Mesodermal cell (in vitro differentiated cells): ENCODE measurements at regions not wholly inside any gene's neighbourhood (a gene's known extent, or its start where the extent isn't known, plus 50 kb on each side); places are given as distances from the start of the nearest gene placed in this dataset.

Source experiments
- H3K27ac ChIP-seq: 2 replicates; pipeline ENCODE4 v1.7.0; 2013; ENCODE audit warnings: mild to moderate bottlenecking, low read depth, low read length, moderate library complexity; ENCODE audit not compliant: severe bottlenecking
- H3K36me3 ChIP-seq: 2 replicates; pipeline ENCODE4 v1.7.1; 2013; ENCODE audit warnings: mild to moderate bottlenecking, low read length, moderate library complexity; ENCODE audit not compliant: control insufficient read depth, insufficient read depth
- H3K4me1 ChIP-seq: one replicate; pipeline ENCODE4 v1.7.1; 2013; ENCODE audit warnings: mild to moderate bottlenecking, low read length; ENCODE audit not compliant: insufficient read depth, control insufficient read depth, poor library complexity, severe bottlenecking
- H3K4me3 ChIP-seq: 2 replicates; pipeline ENCODE4 v1.7.0; 2013; ENCODE audit warnings: low read length, control low read depth, mild to moderate bottlenecking; ENCODE audit not compliant: insufficient read depth, poor library complexity, severe bottlenecking; ENCODE audit errors: extremely low read depth
- H3K9me3 ChIP-seq: 2 replicates; pipeline ENCODE4 v1.7.1; 2013; ENCODE audit warnings: mild to moderate bottlenecking, low read length, moderate library complexity; ENCODE audit not compliant: control insufficient read depth
- WGBS, 2 experiments: methylation state at CpG; one replicate each; pipeline ENCODE4 v1.1.5; 2013; ENCODE audit warnings: missing lambda C conversion rate in 2 of 2; ENCODE audit not compliant: insufficient coverage in 2 of 2; 5-methylcytosine and 5-hydroxymethylcytosine counted together

DNA sequence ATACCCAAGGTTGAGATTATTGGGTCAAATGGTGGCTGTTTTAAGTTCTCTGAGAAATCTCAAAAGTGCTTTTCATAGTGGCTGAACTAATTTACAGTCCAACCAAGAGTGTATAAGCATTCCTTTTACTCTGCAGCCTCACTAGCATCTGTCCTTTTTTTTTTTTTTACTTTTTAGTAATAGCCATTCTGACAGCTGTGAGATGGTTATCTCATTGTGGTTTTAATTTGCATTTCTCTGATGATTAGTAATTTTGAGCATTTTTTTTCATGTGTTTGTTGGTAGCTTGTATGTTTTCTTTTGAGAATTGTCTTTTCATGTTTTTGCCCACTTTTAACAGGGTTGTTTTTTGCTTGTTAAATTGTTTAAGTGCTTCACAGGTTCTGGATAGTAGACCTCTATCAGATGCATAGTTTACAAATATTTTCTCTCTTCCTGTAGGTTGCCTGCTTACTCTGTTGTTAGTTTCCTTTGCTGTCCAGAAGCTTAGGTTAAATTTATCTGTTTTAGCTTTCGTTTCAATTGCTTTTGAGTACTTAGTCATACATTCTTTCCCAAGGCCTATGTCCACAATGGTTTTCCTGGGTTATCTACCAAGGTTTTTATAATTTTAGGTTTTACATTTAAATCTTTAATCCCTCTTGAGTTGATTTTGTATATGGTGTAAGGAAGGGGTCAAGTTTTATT, 881.3 kb upstream of the SEL1L start:
- Histone ChIP-seq H3K27ac (peak overlapping the region; percentile 59), H3K36me3 (no peaks in the 10 kb centered on the region), H3K4me1 (peaks cover 7% of the 10 kb centered on the region), H3K4me3 (no peak overlapping the region), H3K9me3 (no peaks in the 10 kb centered on the region)
- WGBS, 2 experiments = no CpG with 5 or more reads among the region's 1 CpG

DNA sequence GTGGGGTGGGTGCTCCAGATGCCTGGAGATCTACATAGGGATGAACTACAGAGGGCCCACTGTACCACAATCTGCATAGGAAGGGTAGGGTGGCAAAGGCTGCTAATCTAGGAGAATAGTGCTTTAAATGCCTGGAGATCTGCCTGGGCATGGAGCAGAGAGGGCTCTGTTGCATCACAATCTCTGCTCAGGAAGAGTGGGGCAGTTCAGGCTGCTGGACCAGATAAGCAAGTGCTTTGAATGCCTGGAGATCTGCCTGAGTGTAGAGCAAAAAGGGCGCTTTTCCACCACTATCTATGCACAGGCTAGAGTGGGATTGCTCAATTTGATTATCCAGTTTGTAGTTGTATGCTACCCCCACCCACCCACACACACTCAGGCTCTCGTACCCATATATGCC, 886.3 kb upstream of the SEL1L start:
- WGBS, 2 experiments = 63% methylated on average over 1 of the region's 2 CpGs; no CpG with 5 or more reads in 1 of the 2 experiments
- no peak overlapping the region for H3K4me3 ChIP-seq

DNA sequence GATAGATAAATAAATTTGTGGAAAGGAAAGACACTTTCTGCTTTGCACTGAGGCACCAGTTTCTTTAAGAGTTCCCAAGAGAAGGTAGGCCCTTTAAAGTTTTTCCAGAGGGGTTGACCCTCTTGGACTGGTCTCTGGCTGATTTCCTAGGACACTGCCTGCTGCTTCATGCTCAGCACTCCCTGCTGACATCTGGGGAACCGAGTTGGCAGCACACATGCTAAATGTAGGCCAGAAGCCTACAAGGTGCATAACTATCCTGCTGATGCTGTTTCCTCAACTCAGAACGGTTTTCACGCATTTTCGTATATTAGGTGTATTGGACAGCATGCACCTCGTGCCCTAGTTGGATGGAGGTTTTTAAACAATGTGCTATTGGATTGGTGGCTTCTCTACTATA, 887.2 kb upstream of the SEL1L start:
- Histone ChIP-seq H3K36me3 (no peaks in the 10 kb centered on the region), H3K4me1 (no peaks in the 10 kb centered on the region), H3K9me3 (no peaks in the 10 kb centered on the region), H3K27ac (no peak overlapping the region), H3K4me3 (no peak overlapping the region)
- WGBS, 2 experiments = 70 to 80% methylated on average over 1 of the region's 5 CpGs

More for the DNA sequence above, 886.3 kb upstream of the SEL1L start:
- Histone ChIP-seq H3K27ac (no peak overlapping the region), H3K36me3 (no peaks in the 10 kb centered on the region), H3K4me1 (peaks cover 5% of the 10 kb centered on the region), H3K9me3 (no peaks in the 10 kb centered on the region)

DNA sequence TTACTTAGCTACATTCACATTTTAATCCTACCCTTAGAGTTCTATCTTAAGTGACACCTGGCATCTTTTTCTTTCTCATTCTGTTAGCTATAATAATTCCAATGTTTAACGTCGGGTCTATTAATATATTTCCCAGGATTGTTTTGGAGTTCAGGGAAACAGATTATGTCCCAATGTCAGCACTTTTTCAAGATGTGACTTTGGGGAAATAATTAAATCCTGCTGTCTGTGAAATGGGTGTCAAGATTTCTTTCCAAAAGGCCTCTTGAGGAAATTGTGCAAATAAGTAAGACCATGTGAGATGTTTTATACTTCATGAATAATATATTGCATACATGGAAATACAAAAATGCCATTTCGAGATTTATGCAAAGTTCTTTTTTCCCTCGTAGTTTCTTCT, 887.6 kb upstream of the SEL1L start:
- H3K27ac ChIP-seq = no peak overlapping the region
- H3K36me3 ChIP-seq = no peaks in the 10 kb centered on the region
- H3K4me1 ChIP-seq = no peaks in the 10 kb centered on the region
- H3K4me3 ChIP-seq = no peak overlapping the region
- 96 to 100% methylated on average over 3 to 4 of the region's 4 CpGs for WGBS, 2 experiments
- H3K9me3 ChIP-seq = no peaks in the 10 kb centered on the region

DNA sequence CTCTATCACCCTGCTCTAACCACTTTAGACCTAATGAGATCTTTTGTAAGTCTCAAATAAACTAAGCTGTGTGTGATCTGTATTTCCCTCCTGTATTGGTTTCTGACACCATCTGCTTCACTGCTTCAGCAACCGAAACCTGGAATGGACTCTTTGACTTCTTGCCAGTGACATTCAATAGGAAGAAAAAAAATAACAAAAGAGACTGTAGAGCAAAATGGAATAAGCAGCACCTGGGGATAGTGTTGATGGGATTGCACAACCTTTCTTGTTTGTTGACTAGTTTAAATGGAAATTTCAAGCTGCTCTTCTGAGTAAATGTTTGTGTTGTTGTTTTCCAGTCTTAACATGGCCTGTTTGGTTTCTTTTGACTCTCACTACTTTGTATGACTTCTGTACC, 888.6 kb upstream of the SEL1L start:
- Histone ChIP-seq H3K27ac (no peak overlapping the region), H3K4me3 (no peak overlapping the region), H3K36me3 (no peaks in the 10 kb centered on the region), H3K9me3 (no peaks in the 10 kb centered on the region), H3K4me1 (no peaks in the 10 kb centered on the region)
- no CpG with 5 or more reads among the region's 1 CpG for WGBS, 2 experiments

DNA sequence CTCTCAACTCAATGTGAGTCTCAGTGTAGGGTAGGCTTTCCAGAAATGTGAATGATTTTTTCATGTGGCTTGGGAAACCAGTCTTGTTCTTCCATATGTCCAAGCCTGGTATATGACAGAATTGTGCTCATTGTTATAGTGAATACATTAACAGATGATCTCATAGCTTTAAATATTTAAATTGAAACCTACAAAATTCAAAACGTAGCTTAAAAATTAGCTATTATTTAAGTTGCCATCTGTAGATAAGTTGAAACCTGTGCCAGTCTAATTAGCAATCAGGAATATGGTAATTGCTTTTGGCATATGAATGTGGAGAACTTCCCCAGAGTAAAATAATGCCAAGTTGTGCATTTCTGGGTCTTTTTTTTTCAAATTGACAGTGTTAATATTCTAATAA, 891.6 kb upstream of the SEL1L start:
- no peaks in the 10 kb centered on the region for H3K9me3 ChIP-seq
- H3K4me1 ChIP-seq = no peaks in the 10 kb centered on the region
- H3K36me3 ChIP-seq = no peaks in the 10 kb centered on the region
- no peak overlapping the region for H3K27ac ChIP-seq
- WGBS, 2 experiments = no CpG with 5 or more reads among the region's 1 CpG
- H3K4me3 ChIP-seq = no peak overlapping the region

DNA sequence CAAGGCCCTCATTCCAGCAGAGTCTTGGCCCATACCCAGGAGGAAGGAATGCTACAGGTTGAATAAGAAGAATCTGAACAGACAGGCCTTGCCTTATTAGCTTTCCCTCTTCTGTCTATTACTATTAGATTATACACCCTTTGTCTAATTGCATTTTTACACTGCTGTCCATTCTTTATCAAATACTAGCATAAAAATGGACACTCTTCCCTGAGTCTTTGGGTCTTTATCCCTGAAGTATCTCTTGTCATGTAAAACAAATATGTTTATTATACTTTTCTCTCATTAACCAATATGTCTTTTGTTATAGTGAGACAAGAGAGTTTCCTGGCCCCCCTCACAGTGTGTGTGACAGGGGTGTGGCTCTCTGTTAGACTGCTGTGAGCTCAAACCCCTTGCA, 897.4 kb upstream of the SEL1L start:
- H3K9me3 ChIP-seq = no peaks in the 10 kb centered on the region
- no peaks in the 10 kb centered on the region for H3K4me1 ChIP-seq
- H3K27ac ChIP-seq = no peak overlapping the region
- no peaks in the 10 kb centered on the region for H3K36me3 ChIP-seq
- no peak overlapping the region for H3K4me3 ChIP-seq

DNA sequence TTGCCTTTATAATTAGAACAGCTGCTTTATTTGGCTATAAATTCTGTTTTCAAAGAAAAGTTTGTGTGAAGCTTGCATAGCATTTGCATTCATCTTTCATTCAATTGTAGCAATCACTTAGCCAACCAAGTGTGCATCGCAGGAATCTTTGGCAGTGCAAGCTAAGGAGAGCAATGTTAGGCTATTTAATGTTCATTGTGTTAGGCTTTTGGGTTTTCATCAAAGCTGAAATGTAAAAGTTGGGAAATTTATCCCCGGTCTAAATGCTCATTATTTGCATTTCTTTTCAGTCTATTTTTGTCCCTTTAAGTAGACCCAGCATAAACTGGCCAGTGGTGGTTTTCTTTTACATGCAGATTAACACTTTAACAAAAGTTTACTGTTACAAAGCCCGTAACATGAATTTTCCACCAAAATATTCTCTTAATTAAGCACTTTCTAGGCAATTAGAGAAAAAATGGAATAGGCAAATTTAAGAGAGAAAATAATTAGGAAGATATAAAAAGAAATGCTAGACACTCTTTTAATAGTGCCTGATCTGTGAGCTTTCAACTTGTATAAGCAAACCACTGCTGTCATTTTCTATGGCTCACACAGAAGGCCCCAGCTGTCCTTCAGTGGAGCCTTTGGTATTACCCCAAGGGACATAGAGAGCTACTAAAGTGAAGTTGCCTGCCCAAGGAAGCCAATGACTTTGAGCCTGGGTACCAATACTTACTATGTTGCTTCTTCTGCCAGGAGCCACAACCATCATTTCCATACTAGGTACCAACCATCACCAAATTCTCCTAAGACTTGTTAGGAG, 898.9 kb upstream of the SEL1L start:
- Histone ChIP-seq H3K9me3 (no peaks in the 10 kb centered on the region), H3K36me3 (no peaks in the 10 kb centered on the region), H3K4me3 (no peak overlapping the region), H3K27ac (no peak overlapping the region), H3K4me1 (no peaks in the 10 kb centered on the region)
- WGBS, 2 experiments = 72% methylated on average over 2 of the region's 3 CpGs; no CpG with 5 or more reads in 1 of the 2 experiments

DNA sequence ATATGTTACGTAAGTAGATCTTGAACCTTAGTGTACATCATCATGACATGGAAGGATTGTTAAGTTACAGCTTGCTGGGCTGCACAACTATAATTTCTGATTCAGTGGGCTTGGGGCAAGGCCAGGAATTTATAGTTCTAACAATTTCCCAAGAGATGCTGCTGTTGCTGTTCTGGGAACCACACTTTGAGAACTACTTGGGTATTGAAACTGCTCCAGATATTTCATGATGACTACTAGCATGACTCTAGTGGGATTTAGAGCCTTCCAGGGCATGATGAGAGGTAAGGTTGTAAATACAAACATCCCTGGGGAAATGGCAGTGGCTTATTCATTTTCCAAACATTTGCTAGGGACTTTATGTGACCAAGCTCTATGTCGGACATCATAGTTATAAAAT, 904.8 kb upstream of the SEL1L start:
- H3K4me3 ChIP-seq = no peak overlapping the region
- H3K4me1 ChIP-seq = no peaks in the 10 kb centered on the region
- no peaks in the 10 kb centered on the region for H3K36me3 ChIP-seq
- H3K27ac ChIP-seq = no peak overlapping the region
- 100% methylated on average over 1 of the region's 2 CpGs; no CpG with 5 or more reads in 1 of the 2 experiments for WGBS, 2 experiments
- no peaks in the 10 kb centered on the region for H3K9me3 ChIP-seq

DNA sequence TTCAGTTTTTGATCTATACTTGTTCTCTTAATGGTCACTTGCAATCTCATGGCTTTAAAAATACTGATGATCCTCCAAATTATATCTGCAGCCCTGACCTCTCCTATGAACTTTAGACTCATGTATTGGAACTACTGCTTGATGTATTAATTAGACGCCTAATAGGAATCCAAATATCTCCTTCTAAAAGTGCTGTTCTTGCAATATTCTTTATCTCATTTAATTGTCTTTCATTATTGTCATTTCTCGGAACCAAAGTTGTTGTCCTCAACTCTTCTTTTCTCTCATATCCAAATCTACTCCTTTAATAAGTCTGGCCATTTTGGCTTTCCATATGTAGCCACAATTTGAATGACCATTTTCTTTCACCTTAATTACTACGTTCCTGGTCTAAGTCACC, 907.6 kb upstream of the SEL1L start:
- H3K27ac ChIP-seq = no peak overlapping the region
- no peak overlapping the region for H3K4me3 ChIP-seq
- 81 to 86% methylated on average over 2 to 3 of the region's 3 CpGs for WGBS, 2 experiments
- no peaks in the 10 kb centered on the region for H3K4me1 ChIP-seq
- no peaks in the 10 kb centered on the region for H3K36me3 ChIP-seq
- no peaks in the 10 kb centered on the region for H3K9me3 ChIP-seq
